T-helper 1 cell (primary cell): ENCODE measurements at regions not wholly inside any gene's neighbourhood (a gene's known extent, or its start where the extent isn't known, plus 50 kb on each side); places are given as distances from the start of the nearest gene placed in this dataset.
"Not testable (repeated sequence)": the region's sequence is repeated elsewhere in the genome, so short reads cannot be mapped to it uniquely, and the experiment has no call there.

Source experiments
- DNase-seq, 5 donors: peaks; one replicate each; pipeline ENCODE4 v3.0.0-alpha.2; 2012 to 2020

DNA sequence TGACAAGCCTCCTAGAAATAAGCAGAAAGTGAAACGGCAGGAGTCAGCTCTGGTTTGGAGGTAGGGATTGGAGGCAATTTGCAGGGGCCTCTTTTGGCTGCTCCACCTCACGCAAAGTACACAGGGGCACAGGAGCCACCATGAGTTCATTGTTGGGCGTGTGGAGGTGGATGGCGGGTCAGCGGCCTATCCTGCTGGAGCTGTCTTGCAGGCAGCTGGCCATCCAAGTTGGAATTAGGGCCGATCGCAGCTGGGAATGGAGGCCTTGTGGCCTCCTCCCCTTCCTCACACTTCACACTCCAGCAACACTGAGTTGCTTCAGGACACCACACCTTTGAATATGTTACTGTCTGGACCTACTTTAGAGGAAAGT lies 171.5 kb downstream of the MYCN start:
- DNase-seq, result no peak

DNA sequence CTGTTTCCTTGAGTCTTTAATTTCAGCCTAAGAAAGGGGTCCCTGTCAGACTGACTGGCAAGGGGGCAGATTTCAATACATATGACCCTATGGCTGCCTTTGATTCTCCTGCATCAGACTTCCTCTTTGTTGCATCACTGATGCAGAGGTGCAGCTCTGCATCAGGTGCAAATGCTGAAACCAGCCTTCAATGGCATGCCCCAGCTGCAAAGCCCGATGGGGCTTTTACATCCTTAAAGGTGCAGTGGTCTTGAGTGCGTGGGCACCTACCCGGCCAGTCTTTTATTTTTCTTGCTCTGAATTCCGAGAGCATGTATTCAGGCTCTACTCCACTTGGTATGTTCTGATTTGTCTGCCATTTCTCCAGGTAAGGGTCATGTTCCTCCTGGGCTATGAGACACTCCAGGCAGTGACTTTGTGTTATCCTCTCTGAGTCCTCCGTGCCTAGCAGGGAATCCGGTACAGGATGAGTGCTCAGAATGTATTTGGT lies 169.5 kb downstream of the MYCN start:
- no peak for DNase-seq

DNA sequence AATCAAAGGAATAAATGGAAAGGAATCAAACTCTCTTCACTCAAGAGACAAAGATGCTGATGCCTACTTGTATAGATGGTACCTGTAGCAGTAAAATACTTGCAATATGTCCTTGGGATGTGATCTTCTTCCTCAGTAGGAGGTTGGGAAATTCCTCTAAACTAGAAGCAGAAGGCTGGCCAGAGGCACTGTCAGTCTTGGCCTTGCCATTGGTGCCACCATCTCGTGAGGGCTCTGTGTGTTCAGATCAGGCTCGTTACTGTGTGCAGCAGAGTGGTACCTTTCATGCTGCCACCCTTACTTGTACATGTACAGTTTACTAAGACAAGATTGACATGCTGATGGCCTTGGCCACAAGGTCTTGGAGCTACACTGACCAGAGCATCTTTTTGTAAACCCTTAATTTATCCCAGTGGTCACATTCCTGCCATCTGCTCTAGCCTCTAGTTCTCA lies 169.0 kb downstream of the MYCN start:
- DNase-seq, result no peak

DNA sequence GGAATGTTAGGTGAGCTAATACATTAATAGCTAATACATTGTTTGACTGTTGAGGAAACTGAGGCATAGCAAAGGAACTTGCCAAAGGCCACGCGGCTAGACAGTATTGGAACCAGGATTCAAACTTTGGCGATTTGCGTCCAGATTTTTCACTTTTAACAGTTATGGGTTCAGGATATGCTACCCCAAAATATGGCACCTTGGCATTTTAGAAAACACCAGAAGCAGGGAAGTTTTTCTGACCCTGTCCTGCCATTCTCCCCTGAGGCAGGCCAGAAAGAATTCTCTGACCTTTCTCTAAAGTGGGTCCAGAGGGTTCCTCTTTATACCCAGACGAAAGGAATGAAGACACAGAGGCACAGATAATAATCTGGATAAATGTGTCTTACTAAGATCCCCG lies 166.9 kb downstream of the MYCN start:
- DNase-seq, result no peak

DNA sequence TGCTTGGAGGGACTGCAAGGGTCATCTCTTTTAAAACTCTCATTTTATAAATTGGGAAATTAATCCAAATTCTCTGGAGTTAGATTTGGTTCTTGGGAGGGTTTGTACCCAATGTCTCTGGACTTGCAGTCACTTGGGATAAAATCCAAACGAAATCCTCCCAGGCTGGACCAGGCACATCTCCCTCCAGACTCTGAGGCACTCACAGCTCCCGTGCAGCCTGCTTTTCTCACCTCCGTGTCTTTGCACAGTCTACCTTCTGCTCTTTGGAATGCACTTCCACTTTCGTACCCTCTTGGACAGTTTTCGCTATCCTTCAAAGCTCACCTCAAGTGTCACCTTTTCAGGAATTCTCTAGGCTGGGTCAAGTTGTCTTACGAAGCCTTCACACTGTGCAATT lies 166.3 kb downstream of the MYCN start:
- DNase-seq, result no peak

DNA sequence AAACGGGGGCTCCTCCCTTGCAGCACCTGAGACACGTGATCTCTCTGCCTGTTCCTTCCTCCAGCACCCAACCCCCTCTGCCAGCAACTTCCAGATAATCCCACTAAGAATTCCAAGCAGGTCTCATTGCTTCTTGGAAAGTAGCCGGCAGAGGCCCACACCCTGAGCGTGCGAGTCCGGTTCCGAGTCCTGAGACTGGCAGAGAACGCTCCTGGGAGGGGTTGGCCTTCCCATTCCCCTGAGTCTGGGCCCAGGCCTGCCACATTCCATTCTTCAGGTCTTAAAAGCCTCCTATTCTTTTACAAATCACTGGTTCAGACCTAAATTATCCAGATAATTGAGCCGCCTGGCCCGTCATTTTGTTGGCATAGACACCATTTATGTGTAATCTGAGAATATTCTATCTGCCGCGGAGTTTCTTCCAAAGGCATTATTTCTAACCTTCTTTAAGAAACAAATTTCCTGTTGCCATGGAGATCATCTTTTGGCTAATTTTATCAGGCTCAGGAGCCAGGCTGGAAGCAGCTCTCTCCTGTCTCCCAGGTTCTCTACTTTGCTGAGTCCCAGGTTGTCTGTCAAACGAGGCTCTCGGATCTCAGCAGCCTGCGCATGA lies 165.4 kb downstream of the MYCN start:
- DNase-seq, result no peak

DNA sequence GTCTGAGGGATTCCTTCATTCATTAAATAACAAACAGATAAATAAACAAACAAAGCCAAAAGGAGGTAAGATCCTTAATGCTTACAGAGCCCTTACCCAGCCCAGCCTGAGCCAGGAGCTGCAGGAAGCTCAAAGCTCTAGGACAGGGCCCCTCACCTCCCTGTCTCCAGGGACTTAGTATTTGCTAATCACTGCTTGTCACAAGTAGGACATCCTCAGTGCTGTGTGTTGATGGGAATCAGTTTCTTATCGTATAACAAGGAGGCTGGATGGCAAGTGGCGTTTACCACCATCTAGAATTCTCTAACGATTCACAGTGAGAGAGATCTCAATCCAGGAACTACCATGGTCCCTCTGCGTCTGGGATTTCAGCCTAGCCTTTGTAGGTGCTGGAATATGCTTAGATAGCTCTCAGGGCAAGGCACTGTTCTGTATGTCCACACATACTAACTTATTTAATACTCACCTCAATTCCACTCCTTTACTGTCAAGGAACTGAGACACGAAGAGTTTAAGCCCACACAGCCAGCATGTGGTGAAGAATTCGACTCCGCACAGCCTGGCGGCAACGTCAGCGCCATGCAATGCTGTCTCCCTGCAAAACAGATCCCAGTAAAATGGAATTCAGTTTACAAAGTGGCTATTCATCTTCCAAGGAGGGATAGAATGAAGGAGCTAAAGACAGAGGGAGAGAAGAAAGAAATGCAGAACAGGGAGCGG lies 164.8 kb downstream of the MYCN start:
- DNase-seq, result no peak

DNA sequence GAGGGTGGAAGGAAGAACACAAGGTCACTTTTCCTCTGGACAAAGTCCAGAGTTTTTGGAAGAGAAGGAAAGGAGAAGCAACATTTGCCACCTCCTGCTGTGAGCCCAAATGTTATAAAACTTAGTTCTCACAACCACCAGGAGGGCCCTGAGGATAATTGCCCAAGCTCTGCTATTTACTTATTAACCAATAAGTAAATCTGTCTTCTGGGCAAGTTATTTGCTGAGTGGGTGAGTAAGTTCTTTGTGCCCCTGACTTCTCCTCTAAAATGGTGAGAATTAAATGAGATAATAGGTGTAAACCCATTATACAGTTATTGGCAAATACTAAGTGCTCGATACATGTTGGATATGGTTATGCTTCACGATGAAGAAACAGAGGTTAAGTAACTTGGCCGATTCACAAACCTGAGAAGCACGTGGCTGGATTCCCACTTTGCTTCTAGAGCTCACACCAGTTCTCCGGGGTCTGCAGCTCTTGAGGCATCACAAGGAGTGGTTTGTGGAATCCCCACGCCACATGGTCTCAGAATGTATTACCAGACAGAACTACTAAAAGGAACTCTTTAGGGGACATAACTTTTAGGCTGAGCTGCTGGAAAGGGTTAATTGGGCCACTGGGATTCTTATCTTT lies 164.1 kb downstream of the MYCN start:
- no peak for DNase-seq

DNA sequence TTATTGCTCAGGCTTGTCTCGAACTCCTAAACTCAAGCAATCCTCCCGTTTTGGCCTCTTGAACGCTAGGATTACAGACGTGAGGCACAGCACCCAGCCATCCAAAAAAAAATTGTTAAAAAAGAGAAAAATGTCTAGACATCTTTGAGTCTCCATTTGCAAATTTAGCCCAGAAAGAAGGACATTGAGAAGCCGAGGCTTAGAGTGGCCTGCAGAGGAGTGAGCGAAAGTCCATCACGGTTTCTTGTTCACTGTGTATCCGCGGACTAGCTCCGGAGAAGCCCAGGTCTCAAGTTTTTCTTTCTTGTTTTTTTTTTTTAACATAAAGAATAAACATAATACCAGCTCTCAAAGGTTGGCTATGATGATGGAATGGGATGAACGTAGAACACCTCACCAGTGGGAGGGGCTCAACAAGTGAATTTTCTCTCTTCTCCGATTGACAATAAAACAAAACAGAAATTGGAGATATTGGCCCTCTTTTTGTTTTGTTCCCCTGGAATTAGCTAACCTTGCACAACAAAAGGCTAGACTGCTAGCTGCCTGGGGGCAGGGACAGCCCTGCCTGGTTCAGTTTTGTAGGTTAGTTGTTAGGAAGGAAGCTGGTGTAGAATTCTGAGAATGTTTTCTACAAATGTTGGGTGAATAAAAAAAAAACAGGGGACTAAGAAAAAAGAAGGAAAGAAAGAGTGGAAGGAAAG lies 163.4 kb downstream of the MYCN start:
- no peak for DNase-seq

DNA sequence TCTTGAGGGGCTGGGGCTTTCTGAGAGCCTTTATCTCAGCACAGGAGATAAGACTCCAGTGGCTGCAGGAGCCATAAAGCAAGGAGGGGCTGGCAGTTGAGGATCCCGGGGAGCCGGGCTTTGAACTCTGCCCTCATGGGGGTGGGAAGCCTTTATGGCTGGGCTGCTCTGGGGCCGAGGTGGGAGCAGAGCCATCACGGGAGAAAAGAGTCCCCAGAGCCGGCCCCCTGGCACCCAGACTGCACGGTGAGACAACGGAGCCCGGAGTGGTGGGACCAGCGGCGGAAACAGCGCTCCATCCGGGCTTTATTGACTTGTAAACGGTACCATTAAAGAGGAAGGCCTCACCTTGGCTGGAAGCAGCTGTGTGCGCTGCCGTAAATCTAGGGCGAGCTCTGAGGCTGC lies 162.6 kb downstream of the MYCN start:
- no peak for DNase-seq

DNA sequence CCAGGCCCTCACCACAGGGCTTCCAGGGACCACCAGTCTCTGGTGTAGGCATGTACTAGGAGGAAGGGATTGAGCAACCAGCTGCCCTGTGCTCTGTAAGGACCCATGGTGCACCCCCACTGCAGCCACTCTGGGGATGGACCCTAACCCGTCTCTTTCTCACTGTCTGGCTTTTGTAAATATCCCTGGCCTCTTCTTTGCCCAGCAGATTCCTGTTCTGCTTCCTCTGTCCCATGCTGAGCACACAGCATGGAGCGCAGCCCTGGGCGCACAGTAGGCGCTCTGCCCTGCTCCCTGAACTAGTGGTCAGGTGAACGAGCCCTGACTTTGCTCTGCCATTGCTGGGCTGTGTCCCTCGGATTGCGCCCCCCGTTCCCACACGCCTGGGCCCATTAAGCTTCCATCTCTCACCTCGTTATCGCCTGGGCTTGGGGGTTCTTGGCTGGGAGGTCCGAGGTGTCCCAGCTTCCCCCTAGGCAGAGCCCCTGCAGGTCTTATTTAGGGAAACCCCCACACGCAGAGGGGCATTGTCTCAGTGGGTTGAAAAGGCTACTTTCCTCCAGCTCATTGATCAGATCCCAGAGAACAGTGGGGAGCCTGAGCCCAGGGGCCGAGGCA lies 162.1 kb downstream of the MYCN start:
- no peak for DNase-seq

DNA sequence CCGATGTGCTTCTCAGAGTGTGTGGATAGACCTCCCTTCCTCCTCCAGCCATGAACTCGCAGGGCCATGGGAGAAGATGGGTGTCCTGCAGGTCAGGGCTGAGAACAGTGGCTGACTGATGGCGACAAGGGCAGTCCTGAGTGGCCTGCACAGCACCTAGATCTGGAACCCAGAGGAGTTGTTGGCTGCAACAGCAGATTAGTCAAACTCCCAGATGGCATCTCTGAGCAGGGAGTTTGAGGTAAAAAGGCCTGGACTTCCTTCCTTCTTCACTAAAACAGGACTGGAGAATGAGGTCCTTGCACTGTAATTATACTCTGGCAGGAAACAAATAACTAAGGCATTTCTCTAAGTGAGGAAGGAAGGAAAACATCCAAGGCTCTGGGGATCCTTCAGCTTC lies 160.8 kb downstream of the MYCN start:
- no peak for DNase-seq

DNA sequence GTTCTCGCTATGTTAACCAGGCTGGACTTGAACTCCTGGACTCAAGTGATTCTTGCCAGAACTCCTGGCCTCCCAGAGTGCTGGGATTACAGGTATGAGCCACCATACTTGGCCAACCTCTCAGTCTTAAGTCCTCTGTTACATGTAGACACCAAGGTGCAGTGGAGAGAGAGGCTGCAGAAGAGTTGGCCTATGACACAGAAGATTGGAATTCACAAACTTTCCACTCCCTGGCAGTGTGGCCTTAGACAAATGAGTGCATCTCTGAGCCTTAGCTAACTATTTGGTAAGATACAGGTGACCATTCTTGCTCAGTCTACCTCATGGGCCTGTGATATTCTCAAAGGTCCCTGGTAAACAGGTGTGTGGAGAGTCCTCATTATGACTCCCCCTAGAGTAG lies 159.7 kb downstream of the MYCN start:
- no peak for DNase-seq

DNA sequence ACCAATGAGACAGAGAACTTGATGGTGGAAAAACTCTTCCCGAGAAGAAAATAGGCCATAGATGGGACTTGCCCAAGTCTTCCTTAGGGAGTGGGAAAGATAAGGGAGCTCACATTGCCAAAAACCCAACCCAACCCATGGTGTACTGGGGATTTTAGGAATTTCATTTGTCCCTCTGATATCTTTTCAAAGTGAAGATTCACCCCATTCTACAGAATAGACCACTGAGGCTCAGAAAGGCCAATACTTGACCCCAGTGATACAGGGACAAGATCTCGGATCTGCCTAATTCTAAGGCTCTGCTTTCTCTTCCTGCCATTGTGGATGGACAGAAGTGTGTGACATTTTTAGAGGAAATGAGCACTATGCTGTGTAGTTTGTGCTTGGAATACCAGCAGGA lies 159.0 kb downstream of the MYCN start:
- DNase-seq, result no peak

DNA sequence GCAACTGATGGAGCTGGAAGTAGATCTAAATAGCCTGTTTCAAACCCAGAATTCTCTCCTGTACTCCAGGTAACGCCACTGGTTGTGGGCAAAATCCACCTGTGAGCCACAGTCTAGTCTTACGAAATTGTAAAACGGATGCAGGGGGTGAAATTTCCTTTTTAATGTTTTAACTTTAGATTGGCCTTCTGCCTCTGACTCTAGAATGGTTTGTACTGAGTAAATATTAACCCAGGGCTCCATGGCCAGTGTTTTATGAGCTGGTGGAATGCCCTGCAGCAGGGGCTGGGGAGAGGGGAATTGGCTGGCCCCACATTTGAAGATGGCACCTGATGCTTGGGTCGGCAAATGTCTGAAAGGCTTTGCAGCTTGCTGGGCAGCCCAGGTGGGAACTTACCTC lies 156.6 kb downstream of the MYCN start:
- no peak for DNase-seq

DNA sequence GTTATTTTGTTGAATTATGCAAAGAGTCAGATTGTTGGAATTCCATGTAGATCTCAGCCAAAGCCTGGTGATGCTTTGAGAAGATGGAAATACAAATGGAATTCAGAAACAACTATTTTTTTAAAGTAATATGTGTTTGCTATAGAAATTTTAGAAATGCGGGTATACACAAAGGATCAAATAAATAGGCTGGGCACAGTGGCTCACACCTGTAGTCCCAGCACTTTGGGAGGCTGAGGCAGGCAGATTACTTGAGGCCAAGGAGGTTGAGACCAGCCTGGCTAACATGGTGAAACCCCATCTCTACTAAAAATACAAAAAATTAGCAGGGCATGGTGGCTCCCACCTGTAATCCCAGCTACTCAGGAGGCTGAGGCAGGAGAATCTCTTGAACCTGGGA lies 155.1 kb downstream of the MYCN start:
- DNase-seq, result not testable (repeated sequence)

DNA sequence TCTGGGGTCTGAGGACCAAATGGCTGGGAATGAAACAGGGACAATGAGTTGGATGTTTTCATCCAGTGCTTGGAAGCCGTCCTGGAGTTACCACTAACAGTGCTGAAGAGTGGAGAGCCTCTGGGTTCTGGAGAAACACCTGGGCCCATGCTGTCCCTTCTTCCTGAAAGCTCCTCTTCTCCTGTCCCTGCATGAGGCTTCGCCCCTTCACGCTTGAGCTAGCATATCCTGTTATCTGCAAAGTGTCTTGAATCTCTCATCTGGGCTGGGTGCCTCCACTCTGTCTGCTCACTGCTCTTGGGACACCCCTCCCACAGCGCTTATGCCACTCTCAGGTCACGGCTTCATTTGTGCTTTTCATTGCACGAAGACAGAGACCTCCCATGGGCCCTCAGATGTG lies 154.5 kb downstream of the MYCN start:
- DNase-seq, result no peak

DNA sequence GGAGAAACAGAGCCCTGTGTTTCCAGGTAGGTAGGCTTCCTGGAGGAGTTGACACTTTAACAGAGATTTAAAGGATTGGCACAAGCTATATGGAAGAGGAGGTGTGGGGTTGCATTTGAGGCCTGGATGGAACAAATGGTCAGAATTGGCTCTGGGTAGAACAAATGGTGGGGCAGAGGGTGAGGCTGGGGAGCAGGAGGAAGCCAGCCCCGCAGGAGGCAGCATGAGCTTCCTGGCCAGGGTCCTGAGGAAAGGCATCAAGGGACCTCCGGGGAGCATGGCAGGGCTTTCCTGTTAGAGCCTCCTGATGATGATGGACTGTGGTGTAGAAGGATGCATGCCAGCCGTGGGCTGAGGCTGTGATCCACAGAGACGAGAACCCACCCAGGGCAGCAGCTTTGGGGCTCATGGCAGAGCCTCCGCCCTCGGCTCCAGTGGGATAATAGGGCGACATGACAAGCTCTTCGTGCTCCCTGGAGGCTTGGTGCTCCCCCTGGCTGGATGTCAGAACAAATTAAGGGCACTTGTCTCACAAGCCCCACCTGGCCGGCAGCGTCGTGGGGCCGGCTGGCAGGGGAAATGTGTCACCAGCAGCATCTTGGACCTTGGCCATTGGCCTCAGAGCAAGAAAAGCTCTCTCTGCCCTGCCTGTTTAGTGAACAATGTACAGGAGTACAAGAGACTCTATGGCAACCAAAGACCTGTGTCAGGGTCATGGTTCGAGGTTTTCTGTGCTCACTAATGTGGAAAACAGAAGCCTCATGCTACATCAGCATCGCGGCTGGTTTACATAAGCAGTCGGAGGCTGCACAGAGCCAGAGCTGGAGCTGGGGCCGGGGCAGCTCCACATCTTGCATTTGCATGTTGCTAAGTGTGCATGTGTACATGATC lies 153.5 kb downstream of the MYCN start:
- no peak for DNase-seq

DNA sequence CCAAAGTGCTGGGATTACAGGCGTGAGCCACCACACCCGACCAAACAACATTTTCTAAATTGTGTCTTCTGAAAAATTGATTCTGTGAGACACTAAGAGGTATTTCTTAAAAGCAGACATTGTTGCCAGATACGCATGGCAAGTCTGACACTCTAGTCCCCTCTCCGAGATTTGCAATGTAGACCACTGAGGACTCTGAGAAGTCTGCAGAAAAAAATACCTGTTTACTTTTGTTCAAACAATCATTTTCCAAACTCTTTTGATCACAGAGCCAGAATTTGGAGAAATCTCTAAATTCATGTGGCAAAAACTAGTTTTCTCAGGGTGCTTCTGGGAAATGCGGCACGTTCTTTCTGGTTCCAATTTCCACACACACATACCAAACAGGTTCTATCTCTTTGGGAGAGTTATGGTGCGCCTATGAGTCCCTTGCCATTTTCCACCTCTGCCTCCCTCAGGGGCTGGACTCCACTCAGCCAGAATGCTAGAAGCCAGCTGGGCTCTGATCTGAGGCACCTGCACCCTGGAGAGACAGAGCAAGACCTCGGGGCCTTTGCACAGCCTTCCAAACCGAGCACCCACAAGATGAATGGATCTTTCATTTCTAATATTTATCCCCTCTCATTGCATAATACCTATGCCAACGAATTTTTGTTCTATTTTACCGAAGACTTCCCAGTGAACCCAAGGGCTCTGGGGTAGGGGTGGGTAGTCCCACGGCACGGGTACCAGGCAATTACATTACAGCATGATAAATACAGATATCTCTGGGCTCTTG lies 152.7 kb downstream of the MYCN start:
- DNase-seq, result no peak

DNA sequence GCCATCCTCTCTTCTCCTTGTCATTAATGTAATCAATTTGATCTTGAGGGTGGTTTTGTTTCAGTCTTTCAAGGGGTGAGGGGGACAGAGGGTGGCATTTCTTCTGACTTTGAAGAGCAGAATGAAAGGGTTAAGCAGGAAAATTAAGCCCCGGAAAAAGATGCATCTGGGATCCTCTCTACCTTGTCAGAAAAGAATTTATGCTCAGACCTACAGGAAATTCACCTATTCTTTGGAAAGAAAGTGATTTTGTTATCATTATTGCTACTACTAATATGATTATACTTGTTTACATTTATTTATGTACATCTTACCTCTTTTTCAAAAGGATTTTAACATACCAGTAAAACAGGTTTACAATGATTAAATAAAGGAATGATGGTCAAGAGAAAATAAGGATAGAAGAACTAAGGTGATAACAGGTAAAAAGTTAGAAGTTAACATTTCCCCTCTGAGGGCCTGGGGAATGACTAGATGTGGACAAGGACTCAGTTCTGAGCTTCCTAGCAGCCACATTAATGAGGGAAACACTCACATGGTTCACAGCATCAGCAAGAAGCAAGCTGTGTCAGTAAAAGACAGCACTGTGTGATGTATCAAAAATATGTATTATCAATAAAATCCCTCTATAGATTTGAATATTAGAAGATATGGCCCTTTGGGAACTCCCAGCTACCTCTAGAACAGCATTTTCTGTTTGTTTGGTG lies 151.4 kb downstream of the MYCN start:
- DNase-seq, result no peak
